ENCODE measurements at regions not wholly inside any gene's neighbourhood (a gene's known extent, or its start where the extent isn't known, plus 50 kb on each side); places are given as distances from the start of the nearest gene placed in this dataset.

DNA sequence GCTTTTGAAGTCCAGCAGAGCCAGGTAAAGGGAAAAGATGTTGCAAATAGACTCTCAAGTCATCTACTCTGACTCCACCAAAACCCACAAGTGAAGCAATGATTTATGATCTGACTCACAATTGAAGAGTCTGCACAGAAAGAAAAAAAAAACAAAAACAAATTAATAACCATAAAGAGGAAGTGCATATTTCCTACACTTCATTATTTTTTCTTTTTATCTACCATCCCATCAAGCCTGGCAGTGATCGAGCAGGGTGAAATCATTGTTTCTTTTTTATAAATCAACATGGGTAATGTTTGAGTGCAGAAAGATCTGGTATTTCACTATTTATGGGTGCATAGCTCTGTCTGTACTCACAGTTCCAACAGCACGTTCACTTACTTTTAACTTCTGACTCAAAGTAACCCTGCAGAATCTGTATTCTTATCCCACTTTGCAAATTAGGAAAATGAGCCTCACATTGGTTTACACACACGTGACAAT is 829.0 kb downstream of the TNS3 start:
- no peak for TF ChIP-seq POLR2AphosphoS5 (IDR thresholded peaks at IDR 0.05; ENCODE audit: low read depth, low read length)
- no peak for TF ChIP-seq POLR2A (IDR thresholded peaks at IDR 0.05; ENCODE audit: control extremely low read depth in 1 of 2, low read depth in 2 of 2, low read length in 2 of 2)
- TF ChIP-seq EP300 (IDR thresholded peaks at IDR 0.05; ENCODE audit: borderline replicate concordance in 1 of 2, low read depth in 2 of 2, low read length in 2 of 2): no peak
- no peak for TF ChIP-seq SP2 (IDR thresholded peaks at IDR 0.05; ENCODE audit: low read length)
- TF ChIP-seq, protein P1, sequence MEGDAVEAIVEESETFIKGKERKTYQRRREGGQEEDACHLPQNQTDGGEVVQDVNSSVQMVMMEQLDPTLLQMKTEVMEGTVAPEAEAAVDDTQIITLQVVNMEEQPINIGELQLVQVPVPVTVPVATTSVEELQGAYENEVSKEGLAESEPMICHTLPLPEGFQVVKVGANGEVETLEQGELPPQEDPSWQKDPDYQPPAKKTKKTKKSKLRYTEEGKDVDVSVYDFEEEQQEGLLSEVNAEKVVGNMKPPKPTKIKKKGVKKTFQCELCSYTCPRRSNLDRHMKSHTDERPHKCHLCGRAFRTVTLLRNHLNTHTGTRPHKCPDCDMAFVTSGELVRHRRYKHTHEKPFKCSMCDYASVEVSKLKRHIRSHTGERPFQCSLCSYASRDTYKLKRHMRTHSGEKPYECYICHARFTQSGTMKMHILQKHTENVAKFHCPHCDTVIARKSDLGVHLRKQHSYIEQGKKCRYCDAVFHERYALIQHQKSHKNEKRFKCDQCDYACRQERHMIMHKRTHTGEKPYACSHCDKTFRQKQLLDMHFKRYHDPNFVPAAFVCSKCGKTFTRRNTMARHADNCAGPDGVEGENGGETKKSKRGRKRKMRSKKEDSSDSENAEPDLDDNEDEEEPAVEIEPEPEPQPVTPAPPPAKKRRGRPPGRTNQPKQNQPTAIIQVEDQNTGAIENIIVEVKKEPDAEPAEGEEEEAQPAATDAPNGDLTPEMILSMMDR (IDR thresholded peaks at IDR 0.05; ENCODE audit: control extremely low read depth in 1 of 3, insufficient read depth in 1 of 3, low read depth in 1 of 3, low read length in 3 of 3): no peak

All from H1 (cell line).